ENCODE measurements at regions not wholly inside any gene's neighbourhood (a gene's known extent, or its start where the extent isn't known, plus 50 kb on each side); places are given as distances from the start of the nearest gene placed in this dataset.

DNA sequence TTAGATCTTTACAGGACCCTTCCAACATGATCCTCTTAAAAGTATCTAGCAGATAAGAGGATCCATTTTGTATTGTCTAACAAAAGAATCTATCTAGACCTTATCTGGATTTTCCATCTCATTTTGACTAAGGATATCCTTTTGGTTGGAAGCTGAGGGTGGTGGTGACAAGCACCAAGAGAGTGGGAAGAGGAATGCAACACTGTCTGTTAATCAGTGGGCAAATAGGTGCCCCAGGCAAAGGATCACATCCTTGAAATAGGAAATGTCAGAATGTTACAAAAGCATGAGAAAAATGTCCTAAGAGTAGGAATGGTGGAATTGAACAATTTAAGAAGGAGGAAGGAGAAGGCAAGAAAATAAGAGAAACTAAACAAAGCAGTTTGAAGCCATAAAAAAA, 420.7 kb upstream of the CNTN3 start:
- intact Hi-C loops (cut with micrococcal nuclease) = no loop called here
- no peak overlapping the region for H3K4me2 ChIP-seq (ENCODE audit: low read length)
- ChIA-PET POLR2A (no interaction called here), RAD21 (ENCODE audit: low non-redundant PET in 1 of 2, low total read pairs in 2 of 2, uncharacterized antibody in 2 of 2, unreplicated experiment in 2 of 2) (no interaction called here), CTCF (no interaction called here)
- TF ChIP-seq TCF7L2 (IDR thresholded peaks at IDR 0.05; ENCODE audit: borderline replicate concordance, extremely low read depth, insufficient read depth, insufficient read length) (no peak), POLR2AphosphoS5 (IDR thresholded peaks at IDR 0.05; ENCODE audit: low read depth, low read length) (no peak), SRF (IDR thresholded peaks at IDR 0.05; ENCODE audit: low read depth) (no peak), CEBPB (IDR thresholded peaks at IDR 0.05; ENCODE audit: low read depth) (no peak), ZNF274 (IDR thresholded peaks at IDR 0.05; ENCODE audit: low read depth, low read length) (no peak), POLR2A (IDR thresholded peaks at IDR 0.05; ENCODE audit: borderline replicate concordance, extremely low read depth, insufficient read depth, insufficient read length) (no peak), FOSL1 (IDR thresholded peaks at IDR 0.05; ENCODE audit: low read depth) (no peak), ZFX (IDR thresholded peaks at IDR 0.05) (no peak), CBX3 (IDR thresholded peaks at IDR 0.05; ENCODE audit: low read depth) (no peak), YY1 (IDR thresholded peaks at IDR 0.05; ENCODE audit: extremely low read depth, insufficient replicate concordance, low read depth, low read length) (no peak), EGR1 (IDR thresholded peaks at IDR 0.05; ENCODE audit: low read depth) (no peak), SP1 (IDR thresholded peaks at IDR 0.05; ENCODE audit: low read depth) (no peak), CTCF (IDR thresholded peaks at IDR 0.05 in 2 of 3, conservative IDR thresholded peaks at IDR 0.05 in 1 of 3; ENCODE audit: borderline replicate concordance in 1 of 3, insufficient read depth in 1 of 3, low read depth in 2 of 3, low read length in 2 of 3) (no peak), EZH2 (IDR thresholded peaks at IDR 0.05) (no peak), REST (IDR thresholded peaks at IDR 0.05; ENCODE audit: low read depth) (no peak), ATF3 (IDR thresholded peaks at IDR 0.05) (no peak), JUND (IDR thresholded peaks at IDR 0.05) (no peak)
- TF ChIP-seq, protein P1, sequence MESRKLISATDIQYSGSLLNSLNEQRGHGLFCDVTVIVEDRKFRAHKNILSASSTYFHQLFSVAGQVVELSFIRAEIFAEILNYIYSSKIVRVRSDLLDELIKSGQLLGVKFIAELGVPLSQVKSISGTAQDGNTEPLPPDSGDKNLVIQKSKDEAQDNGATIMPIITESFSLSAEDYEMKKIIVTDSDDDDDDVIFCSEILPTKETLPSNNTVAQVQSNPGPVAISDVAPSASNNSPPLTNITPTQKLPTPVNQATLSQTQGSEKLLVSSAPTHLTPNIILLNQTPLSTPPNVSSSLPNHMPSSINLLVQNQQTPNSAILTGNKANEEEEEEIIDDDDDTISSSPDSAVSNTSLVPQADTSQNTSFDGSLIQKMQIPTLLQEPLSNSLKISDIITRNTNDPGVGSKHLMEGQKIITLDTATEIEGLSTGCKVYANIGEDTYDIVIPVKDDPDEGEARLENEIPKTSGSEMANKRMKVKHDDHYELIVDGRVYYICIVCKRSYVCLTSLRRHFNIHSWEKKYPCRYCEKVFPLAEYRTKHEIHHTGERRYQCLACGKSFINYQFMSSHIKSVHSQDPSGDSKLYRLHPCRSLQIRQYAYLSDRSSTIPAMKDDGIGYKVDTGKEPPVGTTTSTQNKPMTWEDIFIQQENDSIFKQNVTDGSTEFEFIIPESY (IDR thresholded peaks at IDR 0.05; ENCODE audit: extremely low read depth, insufficient replicate concordance, low read length) = no peak
- TF ChIP-seq, protein P2, sequence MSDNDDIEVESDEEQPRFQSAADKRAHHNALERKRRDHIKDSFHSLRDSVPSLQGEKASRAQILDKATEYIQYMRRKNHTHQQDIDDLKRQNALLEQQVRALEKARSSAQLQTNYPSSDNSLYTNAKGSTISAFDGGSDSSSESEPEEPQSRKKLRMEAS (IDR thresholded peaks at IDR 0.05) = no peak
- no TSS peak for BruUV-seq (replicated peaks)
- no peak overlapping the region for H3K4me3 ChIP-seq (replicated peaks in 1 of 2; ENCODE audit: low read depth in 1 of 2, low read length in 2 of 2)
- no peak overlapping the region for H2AFZ ChIP-seq (ENCODE audit: low read depth, low read length, poor library complexity, severe bottlenecking)
- no peaks in the 10 kb centered on the region for H3K27me3 ChIP-seq (ENCODE audit: insufficient read depth, low read length)
- no peaks in the 10 kb centered on the region for H3K9me2 ChIP-seq (ENCODE audit: insufficient read depth)
- ATAC-seq (no peak), DNase-seq (ENCODE audit: low read depth, low spot score) (no peak)
- H3K4me1 ChIP-seq (ENCODE audit: control insufficient read depth in 1 of 2, insufficient read depth in 2 of 2, low read length in 2 of 2) = no peaks in the 10 kb centered on the region
- no peaks in the 10 kb centered on the region for H4K20me1 ChIP-seq (ENCODE audit: insufficient read depth)
- no peaks in the 10 kb centered on the region for H3K36me3 ChIP-seq (ENCODE audit: control insufficient read depth in 1 of 2, insufficient read depth in 2 of 2, low read length in 2 of 2)
- H3K79me2 ChIP-seq (ENCODE audit: insufficient read depth, low read length) = no peaks in the 10 kb centered on the region
- peaks cover 0 to 11% of the 10 kb centered on the region in 2 experiments; a peak in 1 of 4 replicates for H3K9me3 ChIP-seq (ENCODE audit: control insufficient read depth in 1 of 2, insufficient read depth in 1 of 2, low read depth in 1 of 2, low read length in 2 of 2)
- no peak overlapping the region for H3K27ac ChIP-seq (ENCODE audit: low read depth, low read length)
- H3K9ac ChIP-seq (ENCODE audit: low read length) = no peak overlapping the region

All from HCT116 (cell line).